ENCODE measurements at regions not wholly inside any gene's neighbourhood (a gene's known extent, or its start where the extent isn't known, plus 50 kb on each side); places are given as distances from the start of the nearest gene placed in this dataset.

GRCh38 chr4:111793433-111794091 lies 351.7 kb upstream of the FAM241A start (continued):
- TF ChIP-seq RARB (CRISPR knock-in tag; IDR thresholded peaks at IDR 0.05) (no peak), EHMT2 (IDR thresholded peaks at IDR 0.05; ENCODE audit: low read depth) (no peak)

- WGBS (ENCODE audit: missing lambda C conversion rate), result 44% methylated on average over 5 of the region's 5 CpGs
- Histone ChIP-seq H3K4me1 (no peaks in the 10 kb centered on the region), H3K4me3 (no peak overlapping the region), H3K27ac (no peak overlapping the region), H3K9me3 (no peaks in the 10 kb centered on the region), H3K4me2 (no peak overlapping the region)
- DNase-seq (ENCODE audit: low read depth in 1 of 2, low spot score in 1 of 2) (no peak), ATAC-seq (no peak), FAIRE-seq (no peak)
- no peak for TF ChIP-seq RFX5 (IDR thresholded peaks at IDR 0.05)
- no peak for TF ChIP-seq E2F6 (IDR thresholded peaks at IDR 0.05; ENCODE audit: borderline replicate concordance, low read depth)
- no peak for TF ChIP-seq ATOH8 (CRISPR knock-in tag; IDR thresholded peaks at IDR 0.05; ENCODE audit: low read depth)
- TF ChIP-seq CHD2 (IDR thresholded peaks at IDR 0.05; ENCODE audit: low read length, partially characterized antibody), result no peak
- no peak for TF ChIP-seq TP53 (CRISPR knock-in tag; IDR thresholded peaks at IDR 0.05)
- TF ChIP-seq EP300 (IDR thresholded peaks at IDR 0.05), result no peak
- TF ChIP-seq BHLHE40 (IDR thresholded peaks at IDR 0.05; ENCODE audit: low read depth, low read length), result no peak
- TF ChIP-seq ZFP36 (IDR thresholded peaks at IDR 0.05; ENCODE audit: borderline replicate concordance, partially characterized antibody), result no peak
- ChIA-PET CTCF (no interaction called here), POLR2A (no interaction called here)
Observed at GRCh38 chr4:111797455-111798163, 347.6 kb upstream of the FAM241A start.

GRCh38 chr4:111798840-111799239 lies 346.4 kb upstream of the FAM241A start:
- TF ChIP-seq KDM5A (IDR thresholded peaks at IDR 0.05) (no peak), FOSL2 (IDR thresholded peaks at IDR 0.05) (no peak), FOSL2 (CRISPR knock-in tag; IDR thresholded peaks at IDR 0.05) (no peak), RAD21 (conservative IDR thresholded peaks at IDR 0.05 in 1 of 2, IDR thresholded peaks at IDR 0.05 in 1 of 2) (no peak), FOXS1 (CRISPR knock-in tag; IDR thresholded peaks at IDR 0.05) (no peak), HOXA7 (CRISPR knock-in tag; IDR thresholded peaks at IDR 0.05) (no peak), CEBPB (IDR thresholded peaks at IDR 0.05) (no peak), ESRRA (IDR thresholded peaks at IDR 0.05; ENCODE audit: borderline replicate concordance, low read length) (no peak), GATA3 (IDR thresholded peaks at IDR 0.05; ENCODE audit: borderline replicate concordance) (no peak), HEYL (CRISPR knock-in tag; IDR thresholded peaks at IDR 0.05) (no peak), PHF8 (IDR thresholded peaks at IDR 0.05; ENCODE audit: borderline replicate concordance, low read depth) (no peak), BHLHE40 (IDR thresholded peaks at IDR 0.05; ENCODE audit: low read depth, low read length) (no peak), SREBF2 (IDR thresholded peaks at IDR 0.05) (no peak), JUNB (IDR thresholded peaks at IDR 0.05) (no peak), RNF2 (IDR thresholded peaks at IDR 0.05; ENCODE audit: borderline replicate concordance, low read depth) (no peak), FOSB (CRISPR knock-in tag; IDR thresholded peaks at IDR 0.05) (no peak), MAZ (IDR thresholded peaks at IDR 0.05; ENCODE audit: borderline replicate concordance, low read depth, low read length) (no peak)
- ChIA-PET POLR2A (no interaction called here), CTCF (no interaction called here)
- FAIRE-seq (no peak), ATAC-seq (no peak), DNase-seq (ENCODE audit: low read depth in 1 of 2, low spot score in 1 of 2) (no peak)
- 47% methylated on average over 2 of the region's 2 CpGs for WGBS (ENCODE audit: missing lambda C conversion rate)
- no peak overlapping the region for H3K27ac ChIP-seq
- H3K4me3 ChIP-seq, result no peak overlapping the region
- H3K4me2 ChIP-seq, result no peak overlapping the region
- H3K9me3 ChIP-seq, result no peaks in the 10 kb centered on the region
- no peaks in the 10 kb centered on the region for H3K4me1 ChIP-seq
